ENCODE measurements at regions not wholly inside any gene's neighbourhood (a gene's known extent, or its start where the extent isn't known, plus 50 kb on each side); places are given as distances from the start of the nearest gene placed in this dataset.

GRCh38 chr9:27749838-27750237 lies 176.6 kb upstream of the C9orf72 start:
- DNase-seq (ENCODE audit: low read depth in 2 of 2) = no peak

- no peak for DNase-seq (ENCODE audit: low read depth in 2 of 2)
Observed at GRCh38 chr9:27750566-27750965, 177.3 kb upstream of the C9orf72 start.

GRCh38 chr9:27752069-27752468 lies 178.8 kb upstream of the C9orf72 start:
- DNase-seq (ENCODE audit: low read depth in 2 of 2) = no peak

- DNase-seq (ENCODE audit: low read depth in 2 of 2) = no peak
Observed at GRCh38 chr9:27755846-27756245, 182.6 kb upstream of the C9orf72 start.

GRCh38 chr9:27756418-27756817 lies 183.1 kb upstream of the C9orf72 start:
- no peak for DNase-seq (ENCODE audit: low read depth in 2 of 2)

GRCh38 chr9:27763831-27764230 lies 190.6 kb upstream of the C9orf72 start:
- DNase-seq (ENCODE audit: low read depth in 2 of 2) = no peak

GRCh38 chr9:27765266-27766072 lies 192.2 kb upstream of the C9orf72 start:
- no peak for DNase-seq (ENCODE audit: low read depth in 2 of 2)

GRCh38 chr9:27766073-27766835 lies 193.0 kb upstream of the C9orf72 start:
- no peak for DNase-seq (ENCODE audit: low read depth in 2 of 2)

GRCh38 chr9:27768781-27769180 lies 195.5 kb upstream of the C9orf72 start:
- DNase-seq (ENCODE audit: low read depth in 2 of 2) = no peak

GRCh38 chr9:27770541-27770940 lies 197.3 kb upstream of the C9orf72 start:
- no peak for DNase-seq (ENCODE audit: low read depth in 2 of 2)

- DNase-seq (ENCODE audit: low read depth in 2 of 2) = no peak
Observed at GRCh38 chr9:27771803-27772545, 198.7 kb upstream of the C9orf72 start.

- no peak for DNase-seq (ENCODE audit: low read depth in 2 of 2)
Observed at GRCh38 chr9:27784847-27785713, 211.8 kb upstream of the C9orf72 start.

GRCh38 chr9:27785714-27786100 lies 212.4 kb upstream of the C9orf72 start:
- DNase-seq (ENCODE audit: low read depth in 2 of 2) = no peak

GRCh38 chr9:27787891-27788290 lies 214.6 kb upstream of the C9orf72 start:
- no peak for DNase-seq (ENCODE audit: low read depth in 2 of 2)

GRCh38 chr9:27791311-27791710 lies 218.0 kb upstream of the C9orf72 start:
- DNase-seq (ENCODE audit: low read depth in 2 of 2) = no peak

- no peak for DNase-seq (ENCODE audit: low read depth in 2 of 2)
Observed at GRCh38 chr9:27792971-27793689, 219.8 kb upstream of the C9orf72 start.

GRCh38 chr9:27799326-27799725 lies 226.0 kb upstream of the C9orf72 start:
- no peak for DNase-seq (ENCODE audit: low read depth in 2 of 2)

GRCh38 chr9:27800159-27800558 lies 226.9 kb upstream of the C9orf72 start:
- no peak for DNase-seq (ENCODE audit: low read depth in 2 of 2)

- no peak for DNase-seq (ENCODE audit: low read depth in 2 of 2)
Observed at GRCh38 chr9:27800692-27801370, 227.6 kb upstream of the C9orf72 start.

- no peak for DNase-seq (ENCODE audit: low read depth in 2 of 2)
Observed at GRCh38 chr9:27801545-27801944, 228.3 kb upstream of the C9orf72 start.
